H9 (cell line): ENCODE measurements at regions not wholly inside any gene's neighbourhood (a gene's known extent, or its start where the extent isn't known, plus 50 kb on each side); places are given as distances from the start of the nearest gene placed in this dataset.

Experiments used
- DNase-seq: peaks from one replicate; pipeline ENCODE4 v3.0.0-alpha.2; 2017
- H2AFZ ChIP-seq: one replicate; pipeline ENCODE4 v1.6.1; 2013; ENCODE audit warnings: mild to moderate bottlenecking, low read length, control low read depth, moderate library complexity
- H2AK5ac ChIP-seq: 2 replicates; pipeline ENCODE4 v1.6.1; 2013; ENCODE audit warnings: low read length, control low read depth, mixed read lengths; ENCODE audit not compliant: insufficient read length
- H2BK120ac ChIP-seq: one replicate; pipeline ENCODE4 v1.6.1; 2013; ENCODE audit warnings: low read depth, mild to moderate bottlenecking, low read length, control low read depth, inconsistent platforms; ENCODE audit not compliant: poor library complexity, severe bottlenecking
- H2BK12ac ChIP-seq: 2 replicates; pipeline ENCODE4 v1.6.1; 2013; ENCODE audit warnings: low read length, control low read depth, mixed read lengths, low read depth; ENCODE audit not compliant: insufficient read length
- H2BK15ac ChIP-seq: 2 replicates; pipeline ENCODE4 v1.6.1; 2013; ENCODE audit warnings: low read depth, low read length, control low read depth
- H2BK20ac ChIP-seq: one replicate; pipeline ENCODE4 v1.6.1; 2013; ENCODE audit warnings: low read depth, mild to moderate bottlenecking, low read length, control low read depth, inconsistent platforms; ENCODE audit not compliant: poor library complexity, severe bottlenecking
- H2BK5ac ChIP-seq: 2 replicates; pipeline ENCODE4 v1.6.1; 2013; ENCODE audit warnings: low read length, control low read depth, mixed read lengths; ENCODE audit not compliant: insufficient read length
- H3K14ac ChIP-seq: 2 replicates; pipeline ENCODE4 v1.6.1; 2013; ENCODE audit warnings: low read length, control low read depth; ENCODE audit not compliant: insufficient read depth
- H3K18ac ChIP-seq: 2 replicates; pipeline ENCODE4 v1.6.1; 2013; ENCODE audit warnings: low read depth, mild to moderate bottlenecking, mixed read lengths, low read length, control low read depth; ENCODE audit not compliant: insufficient read length
- H3K23ac ChIP-seq: 2 replicates; pipeline ENCODE4 v1.6.1; 2013; ENCODE audit warnings: low read length, control low read depth, mixed read lengths, low read depth; ENCODE audit not compliant: insufficient read length
- H3K23me2 ChIP-seq: 2 replicates; pipeline ENCODE4 v1.6.1; 2013; ENCODE audit warnings: low read depth, mild to moderate bottlenecking, mixed read lengths, low read length, control low read depth; ENCODE audit not compliant: insufficient read length, poor library complexity, severe bottlenecking
- H3K27ac ChIP-seq: 2 replicates; pipeline ENCODE4 v1.5.1; 2013; ENCODE audit warnings: low read length, control low read depth, mixed read lengths, low read depth; ENCODE audit not compliant: insufficient read length
- H3K27me3 ChIP-seq: 2 replicates; pipeline ENCODE4 v1.6.1; 2013; ENCODE audit warnings: low read length, control low read depth, inconsistent platforms; ENCODE audit not compliant: insufficient read depth
- H3K4ac ChIP-seq: 2 replicates; pipeline ENCODE4 v1.6.1; 2013; ENCODE audit warnings: low read depth, mild to moderate bottlenecking, control low read depth, inconsistent platforms, low read length, moderate library complexity
- H3K4me1 ChIP-seq: 2 replicates; pipeline ENCODE4 v1.6.1; 2013; ENCODE audit warnings: low read length, control low read depth, inconsistent platforms; ENCODE audit not compliant: insufficient read depth
- H3K4me2 ChIP-seq: 2 replicates; pipeline ENCODE4 v1.6.1; 2013; ENCODE audit warnings: low read length, control low read depth, mixed read lengths; ENCODE audit not compliant: insufficient read length, insufficient read depth
- H3K56ac ChIP-seq: 2 replicates; pipeline ENCODE4 v1.6.1; 2013; ENCODE audit warnings: low read depth, mild to moderate bottlenecking, mixed read lengths, low read length, control low read depth; ENCODE audit not compliant: insufficient read length
- H3K79me1 ChIP-seq: 2 replicates; pipeline ENCODE4 v1.6.1; 2013; ENCODE audit warnings: low read depth, mild to moderate bottlenecking, moderate library complexity, low read length, control low read depth, inconsistent platforms; ENCODE audit not compliant: insufficient read depth, poor library complexity, severe bottlenecking
- H3K79me2 ChIP-seq: 2 replicates; pipeline ENCODE4 v1.6.1; 2013; ENCODE audit warnings: low read length, control low read depth, inconsistent platforms; ENCODE audit not compliant: insufficient read depth
- H3K9ac ChIP-seq: 2 replicates; pipeline ENCODE4 v1.6.1; 2013; ENCODE audit warnings: low read length, control low read depth, mixed read lengths; ENCODE audit not compliant: insufficient read length; ENCODE audit errors: extremely low read depth
- H3K9me3 ChIP-seq: one replicate; pipeline ENCODE4 v1.6.1; 2013; ENCODE audit warnings: low read depth, low read length, inconsistent platforms; ENCODE audit not compliant: control insufficient read depth
- H3T11ph ChIP-seq: one replicate; pipeline ENCODE4 v1.6.1; 2013; ENCODE audit warnings: mild to moderate bottlenecking, low read length, control low read depth, inconsistent platforms
- H4K20me1 ChIP-seq: one replicate; pipeline ENCODE4 v1.6.1; 2013; ENCODE audit not compliant: control insufficient read depth, insufficient read length, insufficient read depth
- H4K5ac ChIP-seq: 2 replicates; pipeline ENCODE4 v1.6.1; 2013; ENCODE audit warnings: low read depth, mild to moderate bottlenecking, mixed read lengths, low read length, control low read depth; ENCODE audit not compliant: insufficient read length
- H4K8ac ChIP-seq: replicated peaks from 2 replicates; pipeline ENCODE4 v1.6.1; 2013; ENCODE audit warnings: low read length, control low read depth, mixed read lengths, low read depth; ENCODE audit not compliant: insufficient read length
- H4K91ac ChIP-seq: 2 replicates; pipeline ENCODE4 v1.6.1; 2013; ENCODE audit warnings: low read depth, mild to moderate bottlenecking, moderate library complexity, mixed read lengths, low read length, control low read depth; ENCODE audit not compliant: insufficient read length
- H3K27ac Mint-ChIP-seq, 3 experiments: 2 replicates in 2 of 3; 3 replicates in 1 of 3; pipeline ENCODE4 v1.8.0; 2020 to 2021; ENCODE audit warnings: mixed read lengths in 3 of 3, mild to moderate bottlenecking in 1 of 3, moderate library complexity in 1 of 3
- H3K27me3 Mint-ChIP-seq: 2 replicates; pipeline ENCODE4 v1.8.0; 2021; ENCODE audit warnings: low read depth, mild to moderate bottlenecking, moderate library complexity, mixed read lengths
- H3K36me3 Mint-ChIP-seq, 3 experiments: 2 replicates in 2 of 3; 3 replicates in 1 of 3; pipeline ENCODE4 v1.8.0; 2020 to 2021; ENCODE audit warnings: low read depth in 3 of 3, mixed read lengths in 3 of 3; ENCODE audit not compliant: insufficient read depth in 1 of 3
- H3K4me1 Mint-ChIP-seq, 2 experiments: 2 replicates each; pipeline ENCODE4 v1.8.0; 2020; ENCODE audit warnings: mixed read lengths in 2 of 2
- H3K4me3 Mint-ChIP-seq, 2 experiments: 2 replicates in 1 of 2; 3 replicates in 1 of 2; pipeline ENCODE4 v1.8.0; 2020 to 2021; ENCODE audit warnings: mild to moderate bottlenecking in 2 of 2, mixed read lengths in 2 of 2, moderate library complexity in 1 of 2
- H3K9me3 Mint-ChIP-seq, 2 experiments: 2 replicates in 1 of 2; 3 replicates in 1 of 2; pipeline ENCODE4 v1.8.0; 2020; ENCODE audit warnings: mild to moderate bottlenecking in 2 of 2, mixed read lengths in 2 of 2, moderate library complexity in 1 of 2
- WGBS: extraction: QIAGEN DNeasy Blood & Tissue Kit; methylation state at CpG from one replicate; pipeline ENCODE4 v1.1.7; 2013; ENCODE audit warnings: missing lambda C conversion rate, low lambda C conversion rate, mixed read lengths; ENCODE audit not compliant: insufficient read length; ENCODE audit errors: extremely low coverage; 5-methylcytosine and 5-hydroxymethylcytosine counted together
- TF ChIP-seq, protein P1 (sequence below): fragments of 200-600 bp; sonication (generic); conservative IDR thresholded peaks from 3 replicates; pipeline ENCODE4 v1.8.0; 2021; ENCODE audit warnings: antibody characterized with exemption, mild to moderate bottlenecking

DNA sequence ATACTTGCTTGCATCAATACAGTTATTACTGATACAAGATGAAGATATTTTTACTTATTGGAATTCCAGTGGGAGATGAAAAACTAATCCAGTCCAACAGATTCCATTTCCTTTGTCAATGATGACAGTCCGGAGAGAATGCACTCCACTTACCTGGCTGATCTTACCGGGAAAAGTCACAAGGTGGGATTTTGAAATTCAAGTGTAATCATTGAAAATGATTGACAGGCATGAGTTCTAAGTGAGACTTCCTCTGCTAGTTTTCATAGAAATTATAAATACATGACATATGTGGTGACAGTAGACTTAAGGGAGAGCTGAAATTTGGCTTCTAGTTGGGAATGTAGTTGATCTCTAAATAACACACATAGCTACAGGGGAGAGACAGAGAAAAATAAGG, 859.9 kb downstream of the FAT4 start:
- no peaks in the 10 kb centered on the region for H3K79me1 ChIP-seq
- no peaks in the 10 kb centered on the region for H3K4me1 ChIP-seq
- Mint-ChIP-seq H3K4me3 (no peak overlapping the region), H3K9me3 (peaks cover 0 to 2% of the 10 kb centered on the region in 2 experiments; a peak in 1 of 5 replicates), H3K27me3 (no peaks in the 10 kb centered on the region), H3K4me1 (no peaks in the 10 kb centered on the region), H3K27ac (no peak overlapping the region; a peak in 1 of 7 replicates), H3K36me3 (no peaks in the 10 kb centered on the region; a peak in 2 of 7 replicates)
- no peak overlapping the region for H2BK15ac ChIP-seq
- no peak overlapping the region for H3T11ph ChIP-seq
- TF ChIP-seq, protein P1, sequence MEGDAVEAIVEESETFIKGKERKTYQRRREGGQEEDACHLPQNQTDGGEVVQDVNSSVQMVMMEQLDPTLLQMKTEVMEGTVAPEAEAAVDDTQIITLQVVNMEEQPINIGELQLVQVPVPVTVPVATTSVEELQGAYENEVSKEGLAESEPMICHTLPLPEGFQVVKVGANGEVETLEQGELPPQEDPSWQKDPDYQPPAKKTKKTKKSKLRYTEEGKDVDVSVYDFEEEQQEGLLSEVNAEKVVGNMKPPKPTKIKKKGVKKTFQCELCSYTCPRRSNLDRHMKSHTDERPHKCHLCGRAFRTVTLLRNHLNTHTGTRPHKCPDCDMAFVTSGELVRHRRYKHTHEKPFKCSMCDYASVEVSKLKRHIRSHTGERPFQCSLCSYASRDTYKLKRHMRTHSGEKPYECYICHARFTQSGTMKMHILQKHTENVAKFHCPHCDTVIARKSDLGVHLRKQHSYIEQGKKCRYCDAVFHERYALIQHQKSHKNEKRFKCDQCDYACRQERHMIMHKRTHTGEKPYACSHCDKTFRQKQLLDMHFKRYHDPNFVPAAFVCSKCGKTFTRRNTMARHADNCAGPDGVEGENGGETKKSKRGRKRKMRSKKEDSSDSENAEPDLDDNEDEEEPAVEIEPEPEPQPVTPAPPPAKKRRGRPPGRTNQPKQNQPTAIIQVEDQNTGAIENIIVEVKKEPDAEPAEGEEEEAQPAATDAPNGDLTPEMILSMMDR = no peak
- H3K23me2 ChIP-seq = no peaks in the 10 kb centered on the region
- H4K8ac ChIP-seq = no peak overlapping the region
- H2AFZ ChIP-seq = no peak overlapping the region
- no peak overlapping the region for H3K27ac ChIP-seq
- H2BK20ac ChIP-seq = no peak overlapping the region
- no peaks in the 10 kb centered on the region for H3K27me3 ChIP-seq
- no peak overlapping the region for H2BK5ac ChIP-seq
- H4K20me1 ChIP-seq = no peaks in the 10 kb centered on the region
- H3K23ac ChIP-seq = no peak overlapping the region
- no peak overlapping the region for H2BK120ac ChIP-seq
- H3K4ac ChIP-seq = no peak overlapping the region
- H3K18ac ChIP-seq = no peak overlapping the region
- no peak for DNase-seq
- no peaks in the 10 kb centered on the region for H3K79me2 ChIP-seq
- H2BK12ac ChIP-seq = no peak overlapping the region
- no peak overlapping the region for H3K56ac ChIP-seq
- no peaks in the 10 kb centered on the region for H3K9me3 ChIP-seq
- no peak overlapping the region for H3K4me2 ChIP-seq
- no peak overlapping the region for H4K91ac ChIP-seq
- H2AK5ac ChIP-seq = no peak overlapping the region
- no CpG with 5 or more reads among the region's 2 CpGs for WGBS
- no peak overlapping the region for H3K14ac ChIP-seq
- no peak overlapping the region for H4K5ac ChIP-seq
- H3K9ac ChIP-seq = no peak overlapping the region
